HG03571 (cell line): ENCODE measurements at regions not wholly inside any gene's neighbourhood (a gene's known extent, or its start where the extent isn't known, plus 50 kb on each side); places are given as distances from the start of the nearest gene placed in this dataset.

Source experiments
- ATAC-seq: cut with Tn5 transposase; IDR thresholded peaks from one replicate; pipeline ENCODE4 v1.9.1; 2021; ENCODE audit not compliant: unreplicated experiment

DNA sequence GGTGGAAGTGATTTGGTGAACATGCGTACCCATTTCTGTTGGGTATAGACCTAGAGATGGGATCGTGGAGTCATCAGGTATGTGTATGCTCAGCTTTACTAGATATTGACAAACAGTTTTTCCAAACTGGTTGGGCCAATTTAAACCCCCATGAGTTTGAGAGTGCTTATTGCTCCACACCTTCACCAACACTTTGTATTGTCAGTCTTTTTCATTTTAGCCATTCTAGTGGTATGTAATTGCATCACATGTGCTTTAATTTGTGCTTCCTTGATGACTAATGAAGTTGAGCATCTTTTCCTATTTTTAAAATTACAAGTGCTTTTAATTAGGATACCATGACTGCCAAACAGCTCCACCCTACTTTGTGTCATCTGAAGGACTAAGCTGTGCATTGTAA, 158.9 kb upstream of the AKIRIN2 start:
- ATAC-seq, result no peak

DNA sequence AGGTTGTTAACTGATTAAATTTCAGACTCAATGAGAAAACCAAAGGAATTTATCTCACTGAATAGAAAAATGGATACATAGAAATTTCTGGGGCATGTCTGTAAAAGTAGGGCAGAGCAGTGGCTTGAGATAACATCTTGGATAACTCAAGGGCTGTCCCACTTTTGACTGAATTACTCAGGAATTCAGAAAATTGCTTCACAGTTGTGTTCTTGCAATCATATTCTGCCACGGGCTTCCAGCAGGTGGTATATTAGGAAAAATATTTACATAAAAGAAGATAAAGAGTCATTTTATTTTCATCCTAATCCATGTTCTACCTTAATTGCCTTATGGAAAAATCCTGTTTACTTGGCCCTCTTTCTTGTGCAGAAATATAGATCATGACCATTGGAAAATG, 156.4 kb upstream of the AKIRIN2 start:
- no peak for ATAC-seq

DNA sequence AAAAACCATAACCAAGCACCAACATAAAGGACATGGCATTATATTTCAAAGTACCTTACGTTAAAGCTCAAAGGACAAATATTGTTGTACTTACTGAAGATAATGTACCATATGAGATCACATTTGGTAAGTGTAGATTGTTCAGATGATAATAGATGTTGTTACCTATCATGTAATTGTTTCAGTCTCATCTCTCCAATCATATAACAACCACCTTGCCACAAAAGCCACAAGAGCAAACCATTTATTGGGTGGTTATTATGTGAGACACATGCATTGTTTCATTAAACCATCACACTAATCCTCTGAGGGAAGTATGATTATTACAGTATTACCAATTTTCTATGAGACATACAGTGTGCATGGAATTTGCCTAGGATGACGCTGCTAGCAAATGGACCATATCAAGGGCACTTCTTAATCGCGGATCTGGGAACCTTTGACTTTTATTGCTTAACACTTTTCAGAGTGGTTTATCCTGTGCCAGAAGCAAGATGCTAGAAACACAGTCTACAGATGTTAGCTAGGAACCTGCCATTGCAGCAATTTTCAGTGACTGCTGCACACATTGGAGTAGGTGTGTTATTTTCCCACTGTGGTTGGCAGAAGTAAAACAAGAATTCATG, 149.8 kb upstream of the AKIRIN2 start:
- ATAC-seq, result no peak

DNA sequence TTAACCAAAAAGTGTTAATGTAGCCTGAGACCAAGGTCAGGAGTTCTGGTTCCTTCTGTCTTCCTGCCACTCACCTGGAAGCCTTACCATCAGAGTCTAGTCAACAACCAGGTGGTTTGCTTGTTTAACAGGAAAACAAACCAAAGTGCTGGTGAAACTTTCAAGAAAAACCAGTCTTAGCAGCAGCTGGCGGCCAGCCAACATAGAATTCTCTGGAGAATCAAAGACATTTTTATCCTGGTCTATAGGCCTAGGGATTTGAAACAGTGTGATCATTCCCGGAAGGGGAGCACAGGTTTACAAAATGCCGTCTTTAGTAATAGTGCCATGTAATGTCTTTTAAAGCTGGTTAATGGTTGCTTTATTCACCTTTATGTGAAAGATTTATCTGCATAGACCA, 146.6 kb upstream of the AKIRIN2 start:
- ATAC-seq, result no peak

DNA sequence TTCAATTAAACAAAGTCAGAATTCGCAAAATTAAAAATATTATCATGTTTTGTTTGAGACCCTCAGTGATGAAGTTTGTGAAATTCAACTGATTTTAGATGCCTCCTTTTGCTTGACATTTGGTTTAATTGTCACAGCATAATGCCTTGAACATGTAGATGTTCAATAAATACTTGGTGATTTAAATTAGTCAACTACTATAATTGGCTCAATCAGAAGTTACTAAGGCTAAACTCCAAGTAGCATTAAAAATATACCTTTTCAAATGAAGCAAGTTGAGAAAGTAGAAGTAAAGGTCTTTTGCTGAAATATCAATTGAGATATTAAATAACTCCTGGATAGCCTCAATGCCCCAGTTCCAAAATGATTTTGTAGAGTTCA, 145.8 kb upstream of the AKIRIN2 start:
- ATAC-seq, result no peak

DNA sequence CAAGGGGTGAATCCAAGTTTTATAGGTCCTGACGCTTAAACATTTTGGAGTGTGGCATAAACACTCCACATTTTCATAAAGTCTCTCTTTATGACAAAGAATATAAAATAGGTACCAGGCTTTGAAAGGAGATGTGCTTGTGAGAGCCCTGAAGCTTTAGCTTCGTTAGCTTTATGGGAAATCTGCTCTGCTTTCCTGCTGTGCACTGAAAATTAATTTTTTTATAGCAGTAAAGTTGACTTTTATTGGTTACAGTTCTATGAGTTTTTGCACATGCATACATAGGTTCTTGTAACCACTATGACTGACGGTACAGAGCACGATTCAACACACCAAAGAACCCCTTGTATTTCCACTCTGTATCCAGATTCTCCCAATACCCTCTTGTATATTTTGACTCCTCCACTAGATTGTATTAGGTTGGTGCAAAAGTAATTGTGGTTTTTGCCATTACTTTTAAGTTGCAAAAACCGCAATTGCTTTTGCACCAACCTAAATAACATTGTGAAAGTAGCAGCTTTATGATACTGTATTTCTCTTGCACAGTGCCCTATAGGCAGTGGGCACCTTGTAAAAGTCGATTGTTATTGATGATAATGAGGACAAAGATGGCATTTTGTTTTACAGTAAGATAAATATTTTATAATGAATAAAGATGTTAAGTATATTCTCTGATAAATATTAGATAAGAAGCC, 145.2 kb upstream of the AKIRIN2 start:
- ATAC-seq, result no peak

DNA sequence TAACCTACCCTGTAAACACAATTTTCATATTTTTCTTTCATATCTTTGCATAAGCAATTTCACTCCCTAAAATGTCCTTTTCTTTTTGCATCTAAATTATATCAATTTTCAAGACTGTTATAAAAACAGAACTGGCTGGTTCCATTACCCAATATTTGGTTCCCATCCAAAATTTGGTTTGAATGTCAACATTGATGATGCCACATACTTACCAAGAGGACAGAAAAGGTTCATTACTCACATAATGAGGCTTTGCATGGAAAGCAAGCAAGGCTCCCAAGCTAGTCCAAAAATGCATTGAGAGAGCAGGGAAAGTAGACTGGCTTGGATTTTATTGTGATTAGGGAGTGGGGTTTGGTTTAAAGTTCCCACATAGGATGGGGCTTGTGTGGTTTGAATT, 144.4 kb upstream of the AKIRIN2 start:
- ATAC-seq, result no peak

DNA sequence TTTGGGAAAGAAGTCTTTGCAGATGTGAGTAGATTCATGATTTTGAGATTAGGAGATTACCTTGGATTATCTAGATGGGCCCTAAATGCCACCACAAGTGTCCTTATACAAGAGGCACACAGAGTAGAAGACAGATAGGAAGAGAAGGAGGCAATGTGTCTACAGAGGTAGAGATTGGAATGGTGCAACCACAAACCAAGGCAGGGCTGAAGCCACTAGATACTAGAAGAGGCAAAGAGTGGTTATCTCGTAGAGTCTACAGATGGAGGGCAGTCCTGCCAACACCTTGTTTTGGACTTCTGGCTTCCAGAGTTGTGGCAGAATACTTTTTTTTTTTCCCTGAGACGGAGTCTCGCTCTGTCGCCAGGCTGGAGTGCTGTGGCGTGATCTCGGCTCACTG, 138.3 kb upstream of the AKIRIN2 start:
- no peak for ATAC-seq

DNA sequence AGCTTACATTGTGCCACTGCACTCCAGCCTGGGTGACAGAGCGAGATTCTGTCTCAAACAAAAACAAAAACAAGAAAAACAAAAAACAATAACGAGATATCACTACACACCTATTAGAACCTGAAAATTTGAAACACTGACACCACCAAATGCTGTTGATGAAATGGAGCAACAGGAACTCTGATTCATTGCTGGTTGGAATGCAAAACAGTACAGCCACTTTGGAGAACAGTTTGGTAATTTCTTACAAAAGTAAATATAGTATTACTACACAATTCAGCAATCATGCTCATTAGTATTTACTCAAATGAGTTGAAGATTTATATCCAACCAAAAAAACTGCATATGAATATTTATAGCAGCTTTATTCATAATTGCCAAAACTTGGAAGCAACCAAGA, 135.8 kb upstream of the AKIRIN2 start:
- ATAC-seq, result no peak

DNA sequence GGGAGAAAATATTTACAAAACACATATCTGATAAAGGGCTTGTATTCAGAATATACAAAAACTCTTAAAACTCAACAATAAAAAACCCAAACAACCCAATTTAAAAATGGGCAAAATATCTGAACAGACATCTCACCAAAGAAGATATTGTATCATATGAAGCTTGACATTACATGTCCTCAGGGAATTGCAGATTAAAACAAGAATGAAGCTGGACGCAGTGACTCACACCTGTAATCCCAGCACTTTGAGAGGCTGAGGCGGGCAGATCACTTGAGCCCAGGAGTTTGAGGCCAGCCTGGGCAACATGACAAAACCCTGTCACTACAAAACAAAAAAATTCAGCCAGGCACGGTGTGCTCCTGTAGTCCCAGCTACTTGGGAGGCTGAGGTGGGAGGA, 135.4 kb upstream of the AKIRIN2 start:
- no peak for ATAC-seq

DNA sequence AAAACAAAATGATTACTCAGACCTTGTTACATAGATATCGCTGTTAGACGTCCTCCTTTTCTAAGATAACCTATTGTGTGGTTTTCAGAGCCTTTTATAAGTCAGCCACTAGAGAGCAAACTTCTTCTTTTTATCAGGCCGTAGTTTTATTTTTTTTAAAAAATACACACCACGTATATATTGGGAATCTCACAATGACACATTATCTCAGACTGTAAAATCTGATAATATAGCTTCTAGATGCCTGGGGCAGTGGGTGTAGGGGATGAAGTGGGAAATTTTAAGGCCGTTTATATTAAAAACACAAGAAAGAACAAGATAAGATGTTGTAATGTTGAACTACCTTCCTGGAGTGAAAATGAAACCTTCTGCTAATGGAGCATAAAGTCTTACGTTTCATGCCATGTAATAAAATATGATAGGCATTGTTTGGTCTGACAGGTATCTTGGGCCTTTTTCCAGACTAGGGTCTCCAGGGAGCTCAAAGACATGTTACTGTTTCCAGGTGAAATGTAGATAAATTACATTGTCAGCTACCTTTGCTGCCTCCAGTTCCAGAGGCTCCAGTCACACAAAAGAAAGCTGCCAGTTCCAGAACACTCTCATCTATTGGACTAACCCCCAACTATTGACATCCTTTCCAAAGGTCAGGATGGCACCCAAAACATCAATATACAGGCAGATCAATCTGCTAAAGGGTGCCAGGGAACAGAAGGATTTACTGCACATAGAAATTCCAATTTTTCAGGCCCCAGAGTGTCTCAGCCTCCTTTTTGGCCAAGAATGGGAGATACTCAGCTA, 130.2 kb upstream of the AKIRIN2 start:
- peak; percentile 66 for ATAC-seq

DNA sequence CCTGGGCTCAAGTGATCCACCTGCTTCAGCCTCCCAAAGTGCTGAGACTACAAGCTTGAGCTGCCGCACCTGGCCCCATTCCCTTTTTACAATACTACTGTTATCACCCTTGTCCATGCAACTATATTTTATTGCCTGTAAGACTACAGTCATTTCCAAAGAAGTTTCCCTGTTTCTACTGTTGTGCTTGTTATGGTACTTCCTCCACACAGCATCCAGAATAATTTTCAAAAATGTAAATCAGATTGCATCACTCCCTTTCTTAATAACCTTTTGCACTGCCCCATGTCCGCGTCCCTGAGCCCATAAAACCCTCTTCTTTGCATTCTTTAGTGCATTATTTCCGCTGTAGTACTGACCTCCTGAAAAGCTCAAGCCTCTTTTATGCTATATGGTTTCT, 128.9 kb upstream of the AKIRIN2 start:
- ATAC-seq, result no peak

DNA sequence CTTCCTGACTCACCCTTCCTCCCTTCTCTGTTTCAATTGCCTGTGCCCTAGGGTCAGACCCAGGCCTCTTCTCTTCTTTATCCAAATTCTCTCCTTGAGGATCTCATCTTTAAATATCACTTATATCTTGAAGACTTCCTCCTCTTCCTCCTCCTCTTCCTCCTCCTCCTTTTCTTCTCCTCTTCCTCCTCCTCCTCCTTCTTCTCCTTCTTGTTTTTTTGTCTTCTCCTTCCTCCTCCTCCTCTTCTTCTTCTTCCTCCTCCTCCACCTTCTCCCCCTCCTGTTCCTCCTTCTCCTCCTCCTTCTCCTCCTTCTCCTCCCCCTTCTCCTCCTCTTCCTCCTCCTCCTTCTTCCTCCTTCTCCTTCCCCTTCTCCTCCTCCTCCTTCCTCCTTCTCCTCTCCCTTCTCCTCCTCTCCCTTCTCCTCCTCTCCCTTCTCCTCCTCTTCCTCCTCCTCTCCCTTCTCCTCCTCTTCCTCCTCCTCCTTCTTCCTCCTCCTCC, 127.6 kb upstream of the AKIRIN2 start:
- no peak for ATAC-seq

DNA sequence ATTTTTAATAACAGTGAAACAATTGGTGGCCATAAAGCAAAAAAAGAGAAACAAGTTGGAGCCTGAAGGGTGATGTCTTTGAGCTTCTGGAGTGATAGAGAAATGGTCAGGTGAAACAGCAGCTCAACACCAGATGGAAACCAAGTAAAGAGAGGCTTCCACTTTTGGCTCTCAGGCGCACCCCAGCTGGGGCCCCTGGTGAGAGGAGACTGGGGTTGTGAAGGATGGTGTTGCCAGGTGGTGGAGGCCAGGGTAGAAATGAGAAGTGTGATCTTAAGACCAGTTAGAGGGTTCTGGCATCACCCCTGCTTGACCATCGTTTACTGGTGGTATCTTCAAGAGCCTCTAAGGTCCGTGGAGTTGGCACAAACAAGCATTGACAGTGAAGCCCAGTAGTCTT, 126.0 kb upstream of the AKIRIN2 start:
- no peak for ATAC-seq

DNA sequence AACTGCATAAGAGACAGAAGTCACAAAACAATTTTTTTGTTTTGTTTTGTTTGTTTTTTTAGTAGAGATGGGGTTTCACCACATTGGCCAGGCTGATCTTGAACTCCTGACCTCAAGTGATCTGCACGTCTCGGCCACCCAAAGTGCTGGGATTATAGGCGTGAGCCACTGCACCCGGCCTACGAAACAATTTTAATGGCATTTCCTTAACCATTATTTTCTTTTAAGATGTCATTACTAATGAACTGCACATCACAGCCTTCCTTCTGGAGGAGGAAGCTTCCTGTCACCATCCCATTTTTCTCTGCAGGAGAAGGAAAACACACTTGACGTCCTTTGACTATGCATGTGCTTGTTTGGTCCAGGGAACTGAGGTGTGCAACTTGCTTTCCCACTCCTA, 125.3 kb upstream of the AKIRIN2 start:
- ATAC-seq, result no peak

DNA sequence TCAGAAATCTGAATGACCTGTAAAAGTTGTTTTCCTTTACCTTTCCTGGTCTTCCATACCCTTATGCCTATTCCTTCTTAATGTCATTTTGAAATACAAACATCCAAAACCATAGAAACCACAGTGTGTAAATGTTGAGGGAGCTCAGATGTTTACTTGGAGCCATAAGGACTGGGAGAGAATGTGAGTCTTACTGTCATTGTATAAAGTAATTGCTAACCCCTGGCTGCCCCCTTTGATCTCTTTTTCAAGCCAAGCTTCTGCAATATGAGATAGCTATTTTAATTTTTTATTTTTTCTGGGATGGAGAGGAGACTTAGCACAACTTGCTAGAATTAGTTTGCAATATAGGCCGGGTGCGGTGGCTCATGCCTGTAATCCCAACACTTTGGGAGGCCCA, 124.4 kb upstream of the AKIRIN2 start:
- ATAC-seq, result no peak

DNA sequence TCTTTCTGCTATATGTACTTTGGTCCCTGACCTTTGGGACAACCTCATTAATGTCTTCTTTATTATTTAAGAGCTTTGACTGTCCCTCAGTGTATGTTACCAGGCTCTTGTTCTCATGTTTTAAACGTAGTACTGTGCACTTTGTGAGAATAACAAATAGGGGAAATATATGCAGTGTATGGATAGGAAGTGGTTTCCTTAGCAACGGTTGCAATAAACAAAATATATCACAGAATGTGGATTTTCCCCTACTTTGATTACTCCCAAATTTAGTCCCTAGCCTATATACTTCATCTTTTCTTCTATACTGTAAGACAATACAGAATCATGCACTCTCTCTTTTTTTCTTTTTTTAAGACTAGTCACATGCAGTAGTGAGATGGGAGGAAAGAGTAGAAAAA, 123.8 kb upstream of the AKIRIN2 start:
- ATAC-seq, result no peak

DNA sequence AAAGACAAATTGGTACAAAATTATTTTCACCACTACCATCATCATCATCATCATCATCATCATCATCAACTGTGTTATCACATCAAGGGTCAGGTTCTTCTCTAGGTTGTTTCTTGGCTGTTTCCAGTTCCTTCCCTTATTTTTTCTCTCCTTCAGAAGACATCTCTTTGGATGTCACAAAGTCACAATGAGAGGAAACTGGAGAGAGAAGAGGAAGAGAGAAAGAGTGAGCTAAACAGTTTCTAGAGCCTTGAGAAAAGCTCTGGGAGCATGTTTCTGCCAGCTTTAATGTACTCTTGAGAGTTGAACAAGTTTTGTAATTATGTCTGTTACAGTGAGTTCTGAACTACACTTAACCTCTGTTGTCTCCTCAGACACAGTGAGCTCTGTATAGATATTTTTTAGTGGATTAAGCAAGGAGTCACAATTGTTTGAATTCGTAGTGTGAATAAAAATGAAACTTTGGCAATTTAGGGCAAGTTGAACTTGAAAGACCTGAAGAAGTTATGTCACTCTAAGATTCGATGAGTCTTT, 123.0 kb upstream of the AKIRIN2 start:
- ATAC-seq, result no peak

DNA sequence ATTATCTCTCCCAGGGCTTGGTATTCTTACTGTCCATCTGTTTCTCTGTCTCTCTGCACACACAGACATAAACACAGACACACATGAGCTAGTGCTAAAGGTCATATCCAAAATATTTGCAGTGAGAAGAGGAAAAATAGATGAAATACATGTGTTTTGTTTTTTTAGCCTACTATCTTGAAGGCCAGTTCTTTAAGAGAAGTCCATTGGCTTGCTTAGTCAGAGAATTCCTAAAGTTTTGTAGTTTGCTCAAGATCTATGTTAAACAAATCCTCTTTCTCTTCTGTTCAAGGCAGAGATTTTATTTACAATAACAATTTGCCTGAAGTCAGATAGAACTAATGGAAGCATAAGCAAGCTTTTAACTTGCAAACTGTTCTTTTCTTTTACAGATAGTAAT, 120.0 kb upstream of the AKIRIN2 start:
- no peak for ATAC-seq

DNA sequence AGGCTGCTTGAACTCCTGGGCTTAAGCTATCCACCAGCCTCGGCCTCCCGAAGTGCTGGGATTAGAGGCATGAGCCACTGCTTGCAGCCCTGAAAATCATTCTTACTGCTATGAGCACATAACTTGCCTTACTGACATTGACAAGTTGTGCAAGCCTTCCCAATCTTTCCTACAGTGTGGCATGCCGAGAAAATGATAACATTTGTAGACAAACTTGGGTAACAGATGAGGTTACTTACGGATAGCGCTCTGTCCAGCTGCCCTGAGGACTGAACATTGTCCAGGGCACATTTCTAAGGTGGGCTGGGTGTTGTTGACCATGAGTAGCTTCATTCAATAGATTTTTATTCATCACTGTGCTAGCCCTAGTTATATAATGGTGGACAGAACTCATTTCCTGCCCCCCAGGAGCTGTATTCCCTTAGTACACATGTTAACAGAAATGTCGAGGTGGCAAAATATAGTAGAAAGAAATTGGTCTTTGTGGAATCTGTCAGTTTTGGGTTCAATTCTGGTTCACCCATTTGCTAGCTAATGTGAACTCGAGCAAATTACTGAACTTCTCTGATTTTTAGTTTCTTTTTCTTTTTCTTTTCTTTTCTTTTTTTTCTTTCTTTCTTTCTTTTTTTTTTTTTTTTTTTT, 118.4 kb upstream of the AKIRIN2 start:
- no peak for ATAC-seq

DNA sequence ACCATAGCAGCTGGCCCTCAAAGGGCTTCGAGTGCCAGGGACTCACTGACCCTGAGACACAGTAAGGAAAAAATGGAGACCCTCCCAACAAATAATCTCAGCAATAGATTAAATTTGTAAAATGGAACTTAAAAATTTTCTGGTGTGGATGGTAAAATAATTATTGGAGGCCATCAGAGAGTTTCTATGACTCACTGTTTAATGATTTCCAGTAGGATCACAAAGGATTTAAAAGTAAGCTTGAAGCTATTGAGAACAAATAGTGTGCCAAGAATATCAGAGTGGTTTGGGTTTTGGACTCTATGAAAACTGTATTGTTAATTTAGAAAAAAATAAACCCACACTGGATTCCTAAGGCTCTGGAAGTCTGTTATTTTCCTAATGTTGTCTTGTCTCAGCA, 115.2 kb upstream of the AKIRIN2 start:
- no peak for ATAC-seq
